ENCODE measurements at regions not wholly inside any gene's neighbourhood (a gene's known extent, or its start where the extent isn't known, plus 50 kb on each side); places are given as distances from the start of the nearest gene placed in this dataset.

- H3K27ac ChIP-seq (ENCODE audit: insufficient read depth, low read depth, low read length) = no peak overlapping the region
- no peaks in the 10 kb centered on the region for H3K27me3 ChIP-seq (ENCODE audit: control insufficient read depth in 2 of 2, insufficient read depth in 2 of 2, low read length in 2 of 2)
- no peaks in the 10 kb centered on the region for H3K36me3 ChIP-seq (ENCODE audit: control insufficient read depth in 2 of 2, extremely low read depth in 1 of 2, insufficient read depth in 2 of 2, low read length in 2 of 2)
- CTCF ChIA-PET = interaction anchor here (1.1 kb wide), 1 partner anchor 15 kb away, joined by 3 read pairs; no protein-coding TSS in a partner anchor
- H3K4me2 ChIP-seq (ENCODE audit: insufficient read depth, low read length) = no peak overlapping the region
- H3K9me3 ChIP-seq (replicated peaks; ENCODE audit: control insufficient read depth, insufficient read depth, low read length) = no peaks in the 10 kb centered on the region
- intact Hi-C loops (cut with micrococcal nuclease) = no loop called here
- DNase-seq (ENCODE audit: low read depth, low spot score) (no peak), FAIRE-seq (no peak)
- no peak overlapping the region for H3K4me3 ChIP-seq (replicated peaks in 1 of 3; ENCODE audit: insufficient read depth in 1 of 3, low read depth in 1 of 3, low read length in 3 of 3)
- BruUV-seq (replicated peaks) = no TSS peak
- H3K79me2 ChIP-seq (ENCODE audit: control insufficient read depth, insufficient read depth, low read length) = no peaks in the 10 kb centered on the region
- POLR2A ChIA-PET = no interaction called here
- H4K20me1 ChIP-seq (replicated peaks; ENCODE audit: control insufficient read depth, extremely low read depth, insufficient read depth, low read length) = no peaks in the 10 kb centered on the region
- no peaks in the 10 kb centered on the region for H3K4me1 ChIP-seq (ENCODE audit: control insufficient read depth, extremely low read depth, insufficient read depth, low read length)
- no peak for TF ChIP-seq MYC (IDR thresholded peaks at IDR 0.05; ENCODE audit: low read depth, low read length)
- no peak for TF ChIP-seq GATA2 (IDR thresholded peaks at IDR 0.05; ENCODE audit: insufficient read depth, insufficient read length, low read depth, low read length)
- TF ChIP-seq EZH2 (IDR thresholded peaks at IDR 0.05; ENCODE audit: borderline replicate concordance, low read depth, low read length, severe bottlenecking) = no peak
- TF ChIP-seq MAX (IDR thresholded peaks at IDR 0.05; ENCODE audit: insufficient read depth, insufficient read length) = no peak
- TF ChIP-seq POLR2AphosphoS5 (IDR thresholded peaks at IDR 0.05; ENCODE audit: insufficient read depth, low read depth, low read length) = no peak
- no peak for TF ChIP-seq JUN (IDR thresholded peaks at IDR 0.05; ENCODE audit: borderline replicate concordance, insufficient read depth, insufficient read length, low read depth)
- TF ChIP-seq FOS (IDR thresholded peaks at IDR 0.05; ENCODE audit: borderline replicate concordance, insufficient read depth, low read length) = no peak
- no peak for TF ChIP-seq POLR2A (IDR thresholded peaks at IDR 0.05; ENCODE audit: low read depth, low read length)
- TF ChIP-seq, protein P1, sequence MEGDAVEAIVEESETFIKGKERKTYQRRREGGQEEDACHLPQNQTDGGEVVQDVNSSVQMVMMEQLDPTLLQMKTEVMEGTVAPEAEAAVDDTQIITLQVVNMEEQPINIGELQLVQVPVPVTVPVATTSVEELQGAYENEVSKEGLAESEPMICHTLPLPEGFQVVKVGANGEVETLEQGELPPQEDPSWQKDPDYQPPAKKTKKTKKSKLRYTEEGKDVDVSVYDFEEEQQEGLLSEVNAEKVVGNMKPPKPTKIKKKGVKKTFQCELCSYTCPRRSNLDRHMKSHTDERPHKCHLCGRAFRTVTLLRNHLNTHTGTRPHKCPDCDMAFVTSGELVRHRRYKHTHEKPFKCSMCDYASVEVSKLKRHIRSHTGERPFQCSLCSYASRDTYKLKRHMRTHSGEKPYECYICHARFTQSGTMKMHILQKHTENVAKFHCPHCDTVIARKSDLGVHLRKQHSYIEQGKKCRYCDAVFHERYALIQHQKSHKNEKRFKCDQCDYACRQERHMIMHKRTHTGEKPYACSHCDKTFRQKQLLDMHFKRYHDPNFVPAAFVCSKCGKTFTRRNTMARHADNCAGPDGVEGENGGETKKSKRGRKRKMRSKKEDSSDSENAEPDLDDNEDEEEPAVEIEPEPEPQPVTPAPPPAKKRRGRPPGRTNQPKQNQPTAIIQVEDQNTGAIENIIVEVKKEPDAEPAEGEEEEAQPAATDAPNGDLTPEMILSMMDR (IDR thresholded peaks at IDR 0.05; ENCODE audit: extremely low read depth in 1 of 2, insufficient read depth in 1 of 2, low read depth in 1 of 2, low read length in 2 of 2) = no peak
- no peak overlapping the region for H2AFZ ChIP-seq (ENCODE audit: low read depth, low read length)
- H3K9me1 ChIP-seq (replicated peaks; ENCODE audit: control insufficient read depth, extremely low read depth, insufficient read depth, low read length) = no peaks in the 10 kb centered on the region
- dilution Hi-C loops (cut with MboI; ENCODE audit: extremely low pct_ligation_motif_present, low sequenced_read_pairs) = loop anchor here (10.0 kb wide), 1 partner anchor 155 kb away; no protein-coding TSS in a partner anchor
- no peak overlapping the region for H3K9ac ChIP-seq (replicated peaks; ENCODE audit: extremely low read depth, insufficient read depth, low read length)
Measured at GRCh38 chr9:107929443-107929842, 439.9 kb upstream of the KLF4 start.

All from endothelial cell of umbilical vein (primary cell).